NK-92 treated with Interleukin-12 subunit alpha and Interleukin-12 subunit beta, amount 100 ng/mL, for 24 hours (cell line): ENCODE measurements at regions not wholly inside any gene's neighbourhood (a gene's known extent, or its start where the extent isn't known, plus 50 kb on each side); places are given as distances from the start of the nearest gene placed in this dataset.
"Not testable (repeated sequence)": the region's sequence is repeated elsewhere in the genome, so short reads cannot be mapped to it uniquely, and the experiment has no call there.

Experiments used
- DNase-seq: peaks from one replicate; lab custom pipeline; 2025; lab: John Stamatoyannopoulos, UW

- no peak for DNase-seq
These were observed 330.0 kb upstream of the GLI3 start for GRCh38 chr7:42567051-42567450.

GRCh38 chr7:42561797-42562196 lies 324.8 kb upstream of the GLI3 start:
- no peak for DNase-seq

- no peak for DNase-seq
These were observed 323.9 kb upstream of the GLI3 start for GRCh38 chr7:42560866-42561265.

GRCh38 chr7:42554932-42555331 lies 317.9 kb upstream of the GLI3 start:
- not testable (repeated sequence) for DNase-seq

- DNase-seq = no peak
These were observed 315.2 kb upstream of the GLI3 start for GRCh38 chr7:42552227-42552626.

- no peak for DNase-seq
These were observed 313.9 kb upstream of the GLI3 start for GRCh38 chr7:42550706-42551470.

- no peak for DNase-seq
These were observed 313.0 kb upstream of the GLI3 start for GRCh38 chr7:42549866-42550485.

GRCh38 chr7:42548816-42549611 lies 312.0 kb upstream of the GLI3 start:
- DNase-seq = no peak

GRCh38 chr7:42545049-42545724 lies 308.2 kb upstream of the GLI3 start:
- no peak for DNase-seq

GRCh38 chr7:42543953-42544352 lies 306.9 kb upstream of the GLI3 start:
- DNase-seq = no peak

GRCh38 chr7:42542446-42542845 lies 305.4 kb upstream of the GLI3 start:
- not testable (repeated sequence) for DNase-seq

GRCh38 chr7:42534441-42534840 lies 297.4 kb upstream of the GLI3 start:
- no peak for DNase-seq

- no peak for DNase-seq
These were observed 290.0 kb upstream of the GLI3 start for GRCh38 chr7:42527004-42527403.

GRCh38 chr7:42522227-42522991 lies 285.4 kb upstream of the GLI3 start:
- DNase-seq = no peak

GRCh38 chr7:42511027-42511426 lies 274.0 kb upstream of the GLI3 start:
- no peak for DNase-seq

GRCh38 chr7:42506097-42506496 lies 269.1 kb upstream of the GLI3 start:
- no peak for DNase-seq

- no peak for DNase-seq
These were observed 265.0 kb upstream of the GLI3 start for GRCh38 chr7:42502022-42502421.

GRCh38 chr7:42495256-42495655 lies 258.2 kb upstream of the GLI3 start:
- DNase-seq = no peak

GRCh38 chr7:42494736-42495135 lies 257.7 kb upstream of the GLI3 start:
- no peak for DNase-seq

- DNase-seq = no peak
These were observed 257.2 kb upstream of the GLI3 start for GRCh38 chr7:42494199-42494710.

- DNase-seq = no peak
These were observed 256.6 kb upstream of the GLI3 start for GRCh38 chr7:42493436-42494198.
